Breast epithelium (tissue), 3 donors: ENCODE measurements at regions not wholly inside any gene's neighbourhood (a gene's known extent, or its start where the extent isn't known, plus 50 kb on each side); places are given as distances from the start of the nearest gene placed in this dataset.

ENCODE experiments used
- CTCF ChIP-seq, 3 donors: fragments of 450-650 bp; IDR thresholded peaks; one replicate each; pipeline ENCODE4 v1.5.1; 2016 to 2017; ENCODE audit warnings: antibody characterized with exemption in 3 of 3, mild to moderate bottlenecking in 3 of 3, moderate library complexity in 3 of 3
- POLR2A ChIP-seq: fragments of 450-650 bp; IDR thresholded peaks from one replicate; pipeline ENCODE4 v1.6.1; 2016; ENCODE audit warnings: antibody characterized with exemption, mild to moderate bottlenecking, moderate library complexity

- no peak for TF ChIP-seq CTCF (IDR thresholded peaks at IDR 0.05)
- no peak for TF ChIP-seq POLR2A
Observed at GRCh38 chr9:23554686-23555085, 271.4 kb downstream of the ELAVL2 start.
